GM19324 (cell line): ENCODE measurements at regions not wholly inside any gene's neighbourhood (a gene's known extent, or its start where the extent isn't known, plus 50 kb on each side); places are given as distances from the start of the nearest gene placed in this dataset.

ENCODE experiments used
- ATAC-seq: cut with Tn5 transposase; IDR thresholded peaks from one replicate; pipeline ENCODE4 v1.9.1; 2021; ENCODE audit warnings: mild to moderate bottlenecking, moderate library complexity; ENCODE audit not compliant: unreplicated experiment, low FRiP score

DNA sequence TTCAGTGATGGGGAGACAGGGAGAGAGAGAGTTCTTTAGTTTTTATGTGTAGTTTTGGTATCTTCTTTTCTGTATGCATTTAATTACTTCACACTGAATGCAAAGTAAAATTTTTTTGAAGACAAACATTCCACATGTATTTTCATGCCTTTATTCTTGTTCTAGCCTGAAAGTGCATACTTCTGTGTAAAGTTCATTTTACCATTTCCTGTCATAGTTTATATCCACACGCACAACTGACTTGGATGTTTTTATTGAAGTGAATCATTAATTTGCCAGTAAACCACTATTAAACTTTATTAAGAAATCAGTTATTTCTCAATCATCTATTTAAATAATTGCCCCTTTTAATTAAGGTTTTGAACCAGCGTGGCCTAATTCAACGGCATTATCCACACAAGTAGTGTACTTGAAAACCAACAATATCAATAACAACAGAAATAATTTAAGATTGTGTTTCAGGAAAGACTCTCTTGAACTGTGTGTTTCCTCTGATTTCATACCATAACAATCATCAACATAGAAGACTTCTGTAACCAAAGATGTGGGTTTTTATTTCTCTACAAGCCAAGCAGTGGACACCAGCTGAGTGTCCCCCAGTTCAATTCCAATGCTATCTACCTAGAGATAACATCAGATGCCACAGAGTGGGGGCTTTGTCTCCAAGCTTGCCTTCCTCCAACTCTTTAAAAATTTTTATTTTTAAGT, 512.7 kb upstream of the JAG1 start:
- ATAC-seq = no peak

- ATAC-seq = no peak
Observed at GRCh38 chr20:11188843-11189603, 515.2 kb upstream of the JAG1 start.

GRCh38 chr20:11190741-11191140, 516.9 kb upstream of the JAG1 start:
- ATAC-seq = no peak

DNA sequence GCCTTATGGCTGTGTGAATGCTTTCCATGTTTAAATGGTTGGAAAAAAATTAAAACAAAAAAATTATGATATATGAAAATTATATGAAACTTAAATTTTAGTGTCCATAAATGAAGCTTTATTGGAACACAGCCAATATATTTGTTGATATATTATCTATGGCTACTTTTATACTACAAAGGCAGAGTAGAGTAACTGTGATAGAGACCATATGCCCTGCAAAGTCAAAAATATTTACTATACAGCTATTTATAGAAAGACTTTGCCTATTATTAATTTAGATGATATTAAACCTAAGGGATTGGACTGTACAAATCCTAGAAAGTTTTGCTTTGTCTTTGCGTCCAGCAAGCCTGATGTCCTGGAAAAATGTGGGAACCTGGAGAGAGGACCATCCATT, 518.3 kb upstream of the JAG1 start:
- ATAC-seq = no peak

GRCh38 chr20:11193241-11193640, 519.4 kb upstream of the JAG1 start:
- ATAC-seq = no peak

GRCh38 chr20:11195169-11195568, 521.4 kb upstream of the JAG1 start:
- ATAC-seq = no peak

DNA sequence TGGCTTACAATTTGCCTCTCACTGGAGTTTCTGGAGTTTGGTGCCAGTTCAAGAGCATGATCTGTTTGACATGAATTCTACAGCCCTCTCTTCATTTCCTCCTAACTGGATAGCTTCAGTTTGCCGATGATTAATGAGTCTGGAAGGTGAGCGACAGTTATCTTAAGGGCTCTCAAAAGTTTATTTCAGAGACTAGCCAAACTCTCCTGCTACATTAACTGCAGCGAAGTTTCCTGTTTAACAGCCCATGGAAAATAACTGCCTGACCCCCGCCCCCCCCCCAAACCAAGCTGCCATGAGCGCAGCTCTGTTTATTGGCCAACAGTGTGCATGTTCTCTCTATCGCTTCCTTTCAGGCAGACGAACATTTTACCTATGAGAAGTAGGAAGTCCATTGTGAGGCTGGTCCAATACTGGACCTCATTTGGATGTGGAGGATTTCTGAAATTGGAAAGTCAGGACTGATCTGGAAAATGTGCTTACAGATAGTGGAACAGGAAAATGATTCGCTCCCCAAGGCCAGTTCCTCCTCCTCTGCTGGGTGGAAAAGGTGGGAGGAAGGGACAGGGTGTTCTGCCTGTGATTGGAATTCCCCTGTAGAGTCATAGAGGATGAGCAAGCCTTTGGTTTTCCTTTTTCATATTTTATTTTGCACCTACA, 522.2 kb upstream of the JAG1 start:
- no peak for ATAC-seq

- ATAC-seq = no peak
Observed at GRCh38 chr20:11197851-11198250, 524.1 kb upstream of the JAG1 start.

DNA sequence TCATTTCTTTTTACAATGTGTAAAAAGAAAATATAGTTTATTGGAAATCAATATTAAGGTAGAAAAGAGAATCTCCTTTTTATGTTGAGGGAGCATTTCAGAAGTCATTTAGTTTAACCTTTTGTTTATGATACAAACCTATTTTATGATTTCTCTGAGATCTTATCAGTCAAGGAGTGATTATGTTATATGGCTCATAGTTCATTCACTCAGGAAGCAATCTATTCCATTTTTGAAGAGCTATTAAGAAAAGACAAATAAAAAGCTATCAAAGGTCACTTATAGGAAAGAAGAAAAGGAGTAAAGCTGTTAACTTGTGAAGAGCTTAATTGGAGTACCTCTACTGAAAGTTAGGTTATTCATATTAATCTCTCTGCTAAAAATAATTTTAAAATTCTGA, 526.6 kb upstream of the JAG1 start:
- no peak for ATAC-seq

- ATAC-seq = peak; percentile 82
Observed at GRCh38 chr20:11204926-11205768, 531.3 kb upstream of the JAG1 start.

GRCh38 chr20:11205769-11206362, 532.1 kb upstream of the JAG1 start:
- ATAC-seq = no peak

- ATAC-seq = no peak
Observed at GRCh38 chr20:11207749-11208502, 534.1 kb upstream of the JAG1 start.

DNA sequence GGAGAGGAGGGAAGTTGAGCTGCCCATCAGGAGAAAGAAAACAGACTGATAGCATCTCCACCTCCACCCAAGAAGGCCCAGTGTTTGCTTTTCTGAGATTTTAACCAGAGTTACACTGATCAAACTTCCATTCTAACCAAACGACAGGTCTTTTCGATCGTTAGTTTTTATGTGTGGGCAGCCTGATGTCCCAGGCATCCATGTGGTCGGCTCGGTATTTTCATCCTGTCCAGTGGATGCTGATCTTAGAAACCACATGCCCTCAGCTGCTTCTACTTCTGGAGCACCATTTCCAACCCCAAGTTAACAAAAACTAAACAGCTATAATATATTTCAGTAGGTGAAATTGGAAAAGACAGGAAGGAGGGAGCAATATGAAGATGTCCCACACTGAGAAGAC, 536.8 kb upstream of the JAG1 start:
- ATAC-seq = no peak

GRCh38 chr20:11212272-11212671, 538.5 kb upstream of the JAG1 start:
- ATAC-seq = no peak

DNA sequence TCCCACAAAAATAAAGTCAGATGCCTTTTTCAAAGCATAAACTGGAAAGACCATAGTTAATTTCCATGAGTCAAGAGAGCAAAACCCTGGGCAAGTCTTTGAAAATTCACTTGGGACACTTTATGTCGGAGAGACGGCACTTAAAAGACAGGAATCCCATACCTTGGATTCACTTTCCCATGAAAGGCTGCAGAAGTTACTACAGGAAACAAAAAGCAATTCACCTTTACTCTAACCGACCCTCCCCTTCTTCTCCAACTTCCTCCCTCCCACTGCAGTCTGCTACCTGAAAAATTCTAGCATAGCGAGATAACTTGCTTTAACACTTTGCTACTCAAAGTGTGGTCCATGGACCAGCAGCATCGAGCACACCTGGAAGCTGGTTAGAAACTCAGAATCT, 539.1 kb upstream of the JAG1 start:
- ATAC-seq = no peak

DNA sequence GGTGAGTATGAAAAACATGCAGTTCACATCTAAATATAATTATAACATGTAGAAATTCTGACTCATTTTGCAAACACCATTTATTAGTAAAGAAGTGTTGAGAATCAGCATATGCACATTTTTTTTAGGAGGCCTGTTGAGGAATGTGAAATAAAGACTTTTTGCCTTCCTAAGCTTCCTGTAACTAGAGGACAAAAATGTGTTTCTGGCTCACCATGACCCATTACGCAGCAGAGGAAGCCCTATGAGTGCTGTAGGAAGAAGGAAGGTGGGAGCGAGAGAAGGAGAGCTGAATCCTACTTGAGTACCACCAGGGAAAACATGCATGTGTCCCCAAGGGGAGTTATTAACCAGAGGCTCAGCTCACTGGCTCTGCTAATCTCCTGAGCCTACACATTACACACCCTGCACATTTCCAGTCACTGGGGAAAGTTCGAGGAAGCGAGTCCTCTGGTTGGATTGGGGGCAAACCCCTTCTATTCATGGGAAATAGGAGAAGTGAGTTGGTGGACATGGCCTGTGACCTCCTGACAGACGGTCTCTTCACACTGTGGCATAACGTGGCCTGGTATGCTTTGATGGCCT, 540.5 kb upstream of the JAG1 start:
- no peak for ATAC-seq

DNA sequence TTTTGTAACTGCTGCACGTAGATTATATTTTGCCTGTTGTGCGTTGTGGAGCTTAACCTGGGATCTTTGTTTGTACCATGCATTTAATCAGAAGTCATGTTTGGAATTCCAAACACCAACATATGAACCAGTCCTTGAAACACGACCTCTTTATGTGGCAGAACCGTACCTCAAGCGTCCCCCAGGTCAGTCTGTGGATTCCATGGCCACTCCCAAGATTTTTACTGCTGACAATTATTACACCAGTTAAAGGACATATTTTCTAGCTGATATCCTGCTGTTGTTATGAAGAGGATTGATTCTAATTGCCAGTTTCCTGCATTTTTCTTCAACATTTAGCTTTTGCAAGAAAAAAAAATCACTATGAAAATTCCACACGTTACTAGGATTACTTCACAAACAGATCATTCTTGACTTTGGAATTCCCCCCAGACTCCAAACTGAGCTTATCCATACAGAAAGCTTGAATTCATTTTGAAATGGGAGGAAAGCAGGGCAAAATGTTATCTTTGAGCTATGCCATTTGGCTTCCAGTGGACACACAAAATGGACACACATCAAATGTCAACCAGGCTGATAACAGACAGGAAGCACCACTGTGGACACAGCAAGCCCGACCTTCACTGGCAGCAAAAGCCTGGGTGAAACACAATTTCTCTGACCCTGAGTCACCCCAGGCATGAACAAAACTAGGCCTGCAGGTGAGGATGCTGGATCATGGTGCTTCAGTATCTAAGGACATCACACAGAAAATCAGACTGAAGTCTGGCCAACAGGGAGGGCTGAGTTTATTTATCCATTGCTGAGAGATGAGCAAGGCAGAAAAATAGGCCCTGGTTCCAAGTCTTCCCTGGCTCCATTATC, 542.9 kb upstream of the JAG1 start:
- ATAC-seq = no peak
